SK-N-SH (cell line): ENCODE measurements at regions not wholly inside any gene's neighbourhood (a gene's known extent, or its start where the extent isn't known, plus 50 kb on each side); places are given as distances from the start of the nearest gene placed in this dataset.

ENCODE experiments used
- CTCF ChIA-PET: fragments of 300-600, 350-600 bp; formaldehyde crosslinking; extraction: SDS; loops from one replicate; lab custom pipeline; 2021; lab: Yijun Ruan, JAX
- POLR2A ChIA-PET: fragments of 350-600 bp; sonication (Branson Sonifier 250); formaldehyde crosslinking; extraction: SDS; loops from one replicate; lab custom pipeline; 2020; ENCODE audit warnings: antibody characterized with exemption, inconsistent platforms; lab: Yijun Ruan, JAX
- DNase-seq: peaks from one replicate; pipeline ENCODE4 v3.0.0; 2012
- H2AFZ ChIP-seq: fragments of 200-600 bp; sonication (generic); 2 replicates; pipeline ENCODE4 v1.8.1; 2016; ENCODE audit warnings: antibody characterized with exemption, mild to moderate bottlenecking, low read depth
- H3F3A ChIP-seq: fragments of 200-600 bp; sonication (generic); replicated peaks from 2 replicates; pipeline ENCODE3; 2016; ENCODE audit warnings: antibody characterized with exemption, mild to moderate bottlenecking; ENCODE audit not compliant: insufficient read depth
- H3K27ac ChIP-seq, 2 experiments: fragments of 200-500 bp in 1 of 2; fragments of 200-600 bp in 1 of 2; sonication (Bioruptor generic) in 1 of 2; sonication (generic), shearing (Covaris generic) in 1 of 2; 2 replicates each; pipeline versions ENCODE4 v1.5.1 to v1.6.1; 2014 to 2016; ENCODE audit warnings: low read depth in 2 of 2, inconsistent platforms in 1 of 2, low read length in 1 of 2, mild to moderate bottlenecking in 1 of 2, mixed read lengths in 1 of 2
- H3K27me3 ChIP-seq: fragments of 200-600 bp; sonication (generic), shearing (Covaris generic); 2 replicates; pipeline ENCODE4 v1.6.1; 2016; ENCODE audit warnings: mixed run types; ENCODE audit not compliant: insufficient read depth
- H3K36me3 ChIP-seq, 2 experiments: fragments of 200-500 bp in 1 of 2; fragments of 200-600 bp in 1 of 2; sonication (Bioruptor generic) in 1 of 2; sonication (generic) in 1 of 2; replicated peaks in 1 of 2; 2 replicates each; pipeline versions ENCODE3 to v1.5.1; 2014 to 2016; ENCODE audit warnings: low read length in 1 of 2, mild to moderate bottlenecking in 1 of 2; ENCODE audit not compliant: insufficient read depth in 2 of 2, control insufficient read depth in 1 of 2
- H3K4me1 ChIP-seq, 2 experiments: fragments of 200-500 bp in 1 of 2; fragments of 200-600 bp in 1 of 2; sonication (Bioruptor generic) in 1 of 2; sonication (generic), shearing (Covaris generic) in 1 of 2; 2 replicates each; pipeline versions ENCODE4 v1.5.1 to v1.6.1; 2014 to 2016; ENCODE audit warnings: low read depth in 1 of 2, low read length in 1 of 2, mixed run types in 1 of 2; ENCODE audit not compliant: insufficient read depth in 2 of 2, control insufficient read depth in 1 of 2
- H3K4me2 ChIP-seq: fragments of 200-600 bp; sonication (generic), shearing (Covaris generic); 2 replicates; pipeline ENCODE4 v1.6.1; 2017; ENCODE audit warnings: mixed run types
- H3K4me3 ChIP-seq, 2 experiments: fragments of 200-500 bp in 1 of 2; fragments of 200-600 bp in 1 of 2; sonication (Bioruptor generic) in 1 of 2; sonication (generic), shearing (Covaris generic) in 1 of 2; 2 replicates each; pipeline versions ENCODE4 v1.5.1 to v1.8.1; 2014 to 2016; ENCODE audit warnings: low read depth in 2 of 2, inconsistent platforms in 1 of 2, low read length in 1 of 2, mild to moderate bottlenecking in 1 of 2, mixed read lengths in 1 of 2, moderate library complexity in 1 of 2
- H3K79me2 ChIP-seq: fragments of 200-600 bp; sonication (generic); 2 replicates; pipeline ENCODE4 v1.8.1; 2017; ENCODE audit warnings: mild to moderate bottlenecking; ENCODE audit not compliant: insufficient read depth
- H3K9ac ChIP-seq: fragments of 200-600 bp; sonication (generic); 2 replicates; pipeline ENCODE4 v1.6.1; 2017; ENCODE audit warnings: mixed run types
- H3K9me2 ChIP-seq: fragments of 200-600 bp; sonication (generic); 2 replicates; pipeline ENCODE4 v1.6.1; 2017; ENCODE audit warnings: mixed run types
- H3K9me3 ChIP-seq: fragments of 200-600 bp; sonication (generic); 2 replicates; pipeline ENCODE4 v1.6.1; 2017; ENCODE audit warnings: mixed run types, mild to moderate bottlenecking, moderate library complexity
- H4K20me1 ChIP-seq: fragments of 200-600 bp; sonication (generic); 2 replicates; pipeline ENCODE4 v1.6.1; 2017; ENCODE audit warnings: mild to moderate bottlenecking, mixed run types; ENCODE audit not compliant: insufficient read depth
- CHD2 ChIP-seq: fragments of 150-350 bp; IDR thresholded peaks from 2 replicates; pipeline ENCODE4 v1.6.1; 2018; ENCODE audit warnings: low read length; ENCODE audit not compliant: partially characterized antibody
- CTCF ChIP-seq: fragments of 200-600 bp; sonication (generic); IDR thresholded peaks from 2 replicates; pipeline ENCODE4 v1.6.1; 2017; ENCODE audit warnings: antibody characterized with exemption, mild to moderate bottlenecking, moderate library complexity
- EP300 ChIP-seq, 2 experiments: IDR thresholded peaks; 2 replicates each; pipeline versions ENCODE4 v1.4.0 to v1.6.1; 2012; ENCODE audit warnings: borderline replicate concordance in 1 of 2, low read depth in 1 of 2, low read length in 1 of 2
- EZH2phosphoT487 ChIP-seq: fragments of 200-600 bp; sonication (generic); IDR thresholded peaks from 2 replicates; pipeline ENCODE4 v1.6.1; 2017; ENCODE audit warnings: low read depth, mixed run types, mild to moderate bottlenecking, antibody characterized with exemption, moderate library complexity, borderline replicate concordance
- NFIC ChIP-seq: IDR thresholded peaks from 2 replicates; pipeline ENCODE4 v1.4.0; 2012; ENCODE audit warnings: borderline replicate concordance
- NRF1 ChIP-seq: IDR thresholded peaks from 2 replicates; pipeline ENCODE4 v1.6.1; 2012; ENCODE audit warnings: low read depth, mild to moderate bottlenecking, low read length
- PBX3 ChIP-seq: IDR thresholded peaks from 2 replicates; pipeline ENCODE4; 2012
- RCOR1 ChIP-seq: fragments of 150-350 bp; IDR thresholded peaks from 2 replicates; pipeline ENCODE4 v1.6.1; 2017; ENCODE audit warnings: antibody characterized with exemption, low read length
- REST ChIP-seq: IDR thresholded peaks from 2 replicates; pipeline ENCODE4 v1.6.1; 2012; ENCODE audit warnings: mild to moderate bottlenecking, low read depth, low read length, moderate library complexity
- RXRA ChIP-seq: IDR thresholded peaks from 2 replicates; pipeline ENCODE4 v1.4.0; 2012; ENCODE audit warnings: low read depth, mild to moderate bottlenecking, borderline replicate concordance
- SMC3 ChIP-seq: IDR thresholded peaks from 2 replicates; pipeline ENCODE4 v1.6.1; 2012; ENCODE audit warnings: low read depth, low read length, improper control_type of control experiment
- TCF12 ChIP-seq: IDR thresholded peaks from 2 replicates; pipeline ENCODE4 v1.4.0; 2012
- WGBS: methylation state at CpG from one replicate; pipeline ENCODE4 v1.1.6; 2017; ENCODE audit warnings: low lambda C conversion rate; 5-methylcytosine and 5-hydroxymethylcytosine counted together

GRCh38 chr9:81369121-81369520, 320.2 kb downstream of the TLE1 start:
- H4K20me1 ChIP-seq, result no peaks in the 10 kb centered on the region
- no peaks in the 10 kb centered on the region for H3K9me2 ChIP-seq
- H3K9me3 ChIP-seq, result no peaks in the 10 kb centered on the region
- no peaks in the 10 kb centered on the region for H3K27me3 ChIP-seq
- 68% methylated on average over 1 of the region's 1 CpG for WGBS
- ChIA-PET CTCF (no interaction called here), POLR2A (no interaction called here)
- H3K36me3 ChIP-seq, result no peaks in the 10 kb centered on the region
- no peaks in the 10 kb centered on the region for H3K79me2 ChIP-seq
- H3K4me2 ChIP-seq, result no peak overlapping the region
- H3K9ac ChIP-seq, result no peak overlapping the region
- no peaks in the 10 kb centered on the region for H3K4me1 ChIP-seq
- no peak overlapping the region for H3K4me3 ChIP-seq
- no peaks in the 10 kb centered on the region for H3F3A ChIP-seq
- H2AFZ ChIP-seq, result no peak overlapping the region
- no peak overlapping the region for H3K27ac ChIP-seq
- DNase-seq, result no peak
- no peak for TF ChIP-seq REST
- TF ChIP-seq PBX3, result no peak
- TF ChIP-seq RXRA, result no peak
- no peak for TF ChIP-seq CTCF
- no peak for TF ChIP-seq CHD2
- no peak for TF ChIP-seq EP300 (IDR thresholded peaks at IDR 0.05; ENCODE audit: borderline replicate concordance in 1 of 2, low read depth in 1 of 2, low read length in 1 of 2)
- TF ChIP-seq RCOR1, result no peak
- no peak for TF ChIP-seq SMC3
- TF ChIP-seq NFIC, result no peak
- TF ChIP-seq NRF1, result no peak

- H3K36me3 ChIP-seq, result no peaks in the 10 kb centered on the region
- DNase-seq, result no peak
- ChIA-PET CTCF (interaction anchor here (0.6 kb wide), 1 partner anchor 124 kb away, joined by 4 read pairs; no protein-coding TSS in a partner anchor), POLR2A (no interaction called here)
- no peak for TF ChIP-seq CHD2
- no peak for TF ChIP-seq EZH2phosphoT487
- TF ChIP-seq RCOR1, result no peak
- no peak for TF ChIP-seq TCF12
- WGBS, result 46% methylated on average over 4 of the region's 6 CpGs
- no peak overlapping the region for H3K4me2 ChIP-seq
- H2AFZ ChIP-seq, result no peak overlapping the region
- H3K9me3 ChIP-seq, result no peaks in the 10 kb centered on the region
- H3K9ac ChIP-seq, result no peak overlapping the region
- H4K20me1 ChIP-seq, result no peaks in the 10 kb centered on the region
- no peak overlapping the region for H3K27ac ChIP-seq
- no peaks in the 10 kb centered on the region for H3K27me3 ChIP-seq
- H3K4me1 ChIP-seq, result no peaks in the 10 kb centered on the region
- H3F3A ChIP-seq, result no peaks in the 10 kb centered on the region
- H3K79me2 ChIP-seq, result no peaks in the 10 kb centered on the region
- H3K9me2 ChIP-seq, result no peaks in the 10 kb centered on the region
- no peak overlapping the region; a peak in 1 of 4 replicates for H3K4me3 ChIP-seq
Observed at GRCh38 chr9:81363916-81364480, 325.3 kb downstream of the TLE1 start.
